ENCODE measurements at regions not wholly inside any gene's neighbourhood (a gene's known extent, or its start where the extent isn't known, plus 50 kb on each side); places are given as distances from the start of the nearest gene placed in this dataset.

GRCh38 chr16:65842067-65842466 lies 524.4 kb upstream of the CDH5 start:
- Histone ChIP-seq H4K20me1 (ENCODE audit: insufficient read depth, low read length) (no peaks in the 10 kb centered on the region), H3K27ac (ENCODE audit: low read depth, low read length, poor library complexity, severe bottlenecking) (no peak overlapping the region), H3K79me2 (ENCODE audit: insufficient read depth, low read depth, low read length) (no peaks in the 10 kb centered on the region), H3K4me3 (ENCODE audit: low read depth, low read length, poor library complexity, severe bottlenecking) (no peak overlapping the region), H3K9me3 (ENCODE audit: low read length) (no peaks in the 10 kb centered on the region), H3K4me2 (ENCODE audit: low read length) (no peak overlapping the region), H3K4me1 (ENCODE audit: insufficient read depth, low read length, poor library complexity, severe bottlenecking) (peaks cover 7% of the 10 kb centered on the region), H2AFZ (ENCODE audit: low read length) (no peak overlapping the region), H3K9me2 (ENCODE audit: insufficient read depth, low read length) (no peaks in the 10 kb centered on the region), H3K36me3 (ENCODE audit: insufficient read depth, low read length) (no peaks in the 10 kb centered on the region)
- BruUV-seq (replicated peaks) = no TSS peak
- CTCF ChIA-PET (ENCODE audit: unreplicated experiment) = no interaction called here
- TF ChIP-seq CTCF (conservative IDR thresholded peaks at IDR 0.05; ENCODE audit: low read length) = no peak
- no peak for TF ChIP-seq EZH2phosphoT487 (IDR thresholded peaks at IDR 0.05; ENCODE audit: borderline replicate concordance, low read depth, low read length)
- DNase-seq (ENCODE audit: low spot score) = no peak
- POLR2A ChIA-PET = interaction anchor here (0.5 kb wide), 1 partner anchor 18 kb away, joined by 3 read pairs; no protein-coding TSS in a partner anchor
- intact Hi-C loops (cut with micrococcal nuclease; ENCODE audit: unreplicated experiment) = no loop called here

DNA sequence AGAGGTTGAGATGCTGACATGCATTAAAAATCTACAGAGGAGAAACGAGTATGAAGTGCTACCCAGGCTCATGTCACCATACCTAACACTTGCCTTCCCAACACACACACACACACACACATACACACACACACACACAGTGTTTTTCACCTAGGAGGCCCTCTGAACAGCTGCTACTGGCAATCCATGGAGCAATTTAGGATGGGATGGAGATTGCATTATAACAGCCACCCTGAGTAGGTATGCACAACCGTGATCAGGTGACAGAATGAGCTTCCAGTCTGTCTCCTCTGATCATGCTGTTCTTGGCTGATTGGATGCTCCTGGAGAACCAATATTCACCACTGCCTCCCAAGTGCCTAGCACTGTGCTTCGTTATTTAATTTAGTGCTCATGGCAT lies 528.5 kb upstream of the CDH5 start:
- H2AFZ ChIP-seq (ENCODE audit: low read length) = 0 out of 2 replicates have a peak overlapping the region, but pooled peaks have one; percentile 5
- BruUV-seq (replicated peaks) = no TSS peak
- H3K4me1 ChIP-seq (ENCODE audit: insufficient read depth, low read length, poor library complexity, severe bottlenecking) = peaks cover 9% of the 10 kb centered on the region
- no peaks in the 10 kb centered on the region for H3K9me3 ChIP-seq (ENCODE audit: low read length)
- H3K4me3 ChIP-seq (ENCODE audit: low read depth, low read length, poor library complexity, severe bottlenecking) = no peak overlapping the region
- no peaks in the 10 kb centered on the region for H3K9me2 ChIP-seq (ENCODE audit: insufficient read depth, low read length)
- no peak for DNase-seq (ENCODE audit: low spot score)
- no peaks in the 10 kb centered on the region for H3K79me2 ChIP-seq (ENCODE audit: insufficient read depth, low read depth, low read length)
- H3K27ac ChIP-seq (ENCODE audit: low read depth, low read length, poor library complexity, severe bottlenecking) = no peak overlapping the region
- no peaks in the 10 kb centered on the region for H3K36me3 ChIP-seq (ENCODE audit: insufficient read depth, low read length)
- H3K4me2 ChIP-seq (ENCODE audit: low read length) = no peak overlapping the region
- H4K20me1 ChIP-seq (ENCODE audit: insufficient read depth, low read length) = no peaks in the 10 kb centered on the region
- ChIA-PET POLR2A (no interaction called here), CTCF (ENCODE audit: unreplicated experiment) (no interaction called here)
- intact Hi-C loops (cut with micrococcal nuclease; ENCODE audit: unreplicated experiment) = no loop called here
- TF ChIP-seq CTCF (conservative IDR thresholded peaks at IDR 0.05; ENCODE audit: low read length) (no peak), EZH2phosphoT487 (IDR thresholded peaks at IDR 0.05; ENCODE audit: borderline replicate concordance, low read depth, low read length) (no peak)

GRCh38 chr16:65837464-65837863 lies 529.0 kb upstream of the CDH5 start:
- POLR2A ChIA-PET = interaction anchor here (0.5 kb wide), 1 partner anchor 33 kb away, joined by 3 read pairs; no protein-coding TSS in a partner anchor
- Histone ChIP-seq H3K27ac (ENCODE audit: low read depth, low read length, poor library complexity, severe bottlenecking) (no peak overlapping the region), H3K9me3 (ENCODE audit: low read length) (no peaks in the 10 kb centered on the region), H3K79me2 (ENCODE audit: insufficient read depth, low read depth, low read length) (no peaks in the 10 kb centered on the region), H2AFZ (ENCODE audit: low read length) (peak overlapping the region; percentile 5; the same call in 1 of the 2 replicates), H3K4me1 (ENCODE audit: insufficient read depth, low read length, poor library complexity, severe bottlenecking) (peaks cover 9% of the 10 kb centered on the region), H3K4me2 (ENCODE audit: low read length) (no peak overlapping the region), H3K9me2 (ENCODE audit: insufficient read depth, low read length) (no peaks in the 10 kb centered on the region), H3K4me3 (ENCODE audit: low read depth, low read length, poor library complexity, severe bottlenecking) (no peak overlapping the region), H3K36me3 (ENCODE audit: insufficient read depth, low read length) (no peaks in the 10 kb centered on the region), H4K20me1 (ENCODE audit: insufficient read depth, low read length) (no peaks in the 10 kb centered on the region)
- TF ChIP-seq CTCF (conservative IDR thresholded peaks at IDR 0.05; ENCODE audit: low read length) (no peak), EZH2phosphoT487 (IDR thresholded peaks at IDR 0.05; ENCODE audit: borderline replicate concordance, low read depth, low read length) (no peak)
- no TSS peak for BruUV-seq (replicated peaks)
- intact Hi-C loops (cut with micrococcal nuclease; ENCODE audit: unreplicated experiment) = no loop called here
- DNase-seq (ENCODE audit: low spot score) = peak; percentile 4
- CTCF ChIA-PET (ENCODE audit: unreplicated experiment) = no interaction called here
